GM23338 (cell line): ENCODE measurements at regions not wholly inside any gene's neighbourhood (a gene's known extent, or its start where the extent isn't known, plus 50 kb on each side); places are given as distances from the start of the nearest gene placed in this dataset.

Experiments
- ATAC-seq: fragments of 200-7000 bp; cut with Tn5 transposase; 3 replicates; pipeline ENCODE4 v1.9.1; 2020
- DNase-seq: peaks from one replicate; pipeline ENCODE4 v3.0.0-alpha.2; 2015; ENCODE audit warnings: low spot score
- H2AFZ ChIP-seq: fragments of 200-600 bp; sonication (generic); 2 replicates; pipeline ENCODE4 v1.8.0; 2016; ENCODE audit warnings: antibody characterized with exemption, mild to moderate bottlenecking, moderate library complexity
- H3F3A ChIP-seq: fragments of 200-600 bp; sonication (generic); replicated peaks from 2 replicates; pipeline ENCODE4 v1.8.0; 2017; ENCODE audit warnings: antibody characterized with exemption, mixed run types, low read depth
- H3K27ac ChIP-seq: fragments of 200-600 bp; sonication (generic); 2 replicates; pipeline ENCODE4 v1.6.1; 2016; ENCODE audit warnings: low read depth
- H3K27me3 ChIP-seq: fragments of 200-600 bp; sonication (generic); 2 replicates; pipeline ENCODE4 v1.8.0; 2016; ENCODE audit warnings: mild to moderate bottlenecking, mixed run types, moderate library complexity; ENCODE audit not compliant: insufficient read depth
- H3K36me3 ChIP-seq: fragments of 200-600 bp; sonication (generic); 2 replicates; pipeline ENCODE4 v1.8.0; 2016; ENCODE audit warnings: mild to moderate bottlenecking; ENCODE audit not compliant: insufficient read depth
- H3K4me1 ChIP-seq: fragments of 200-600 bp; sonication (generic); 2 replicates; pipeline ENCODE4 v1.8.0; 2016; ENCODE audit warnings: mild to moderate bottlenecking, moderate library complexity; ENCODE audit not compliant: insufficient read depth
- H3K4me2 ChIP-seq: fragments of 200-600 bp; sonication (generic); 2 replicates; pipeline ENCODE4 v1.7.1; 2017; ENCODE audit warnings: mixed run types
- H3K4me3 ChIP-seq: fragments of 200-600 bp; sonication (generic); 2 replicates; pipeline ENCODE4 v1.6.1; 2016; ENCODE audit warnings: mixed run types
- H3K79me2 ChIP-seq: fragments of 200-600 bp; sonication (generic); replicated peaks from 2 replicates; pipeline ENCODE4 v1.8.0; 2017; ENCODE audit warnings: mild to moderate bottlenecking; ENCODE audit not compliant: insufficient read depth
- H3K9me2 ChIP-seq: fragments of 200-600 bp; sonication (generic); 2 replicates; pipeline ENCODE4 v1.8.0; 2017; ENCODE audit not compliant: insufficient read depth
- H4K20me1 ChIP-seq: fragments of 200-600 bp; sonication (generic); replicated peaks from 2 replicates; pipeline ENCODE4 v1.8.0; 2017; ENCODE audit warnings: mild to moderate bottlenecking; ENCODE audit not compliant: insufficient read depth
- H3K27ac Mint-ChIP-seq: 2 replicates; pipeline ENCODE4 v1.8.0; 2020; ENCODE audit warnings: inconsistent platforms, mild to moderate bottlenecking, moderate library complexity, mixed read lengths
- H3K27me3 Mint-ChIP-seq: 3 replicates; pipeline ENCODE4 v1.8.0; 2022; ENCODE audit warnings: low read depth, mild to moderate bottlenecking, moderate library complexity, mixed read lengths, inconsistent platforms; ENCODE audit not compliant: insufficient read depth, poor library complexity
- H3K36me3 Mint-ChIP-seq: 3 replicates; pipeline ENCODE4 v1.8.0; 2021; ENCODE audit warnings: low read depth, mild to moderate bottlenecking, inconsistent platforms, moderate library complexity, mixed read lengths
- H3K4me1 Mint-ChIP-seq: 3 replicates; pipeline ENCODE4 v1.8.0; 2020; ENCODE audit warnings: mild to moderate bottlenecking, inconsistent platforms, mixed read lengths
- H3K4me3 Mint-ChIP-seq: 3 replicates; pipeline ENCODE4 v1.8.0; 2021; ENCODE audit warnings: moderate library complexity, mild to moderate bottlenecking, inconsistent platforms, mixed read lengths
- H3K9me3 Mint-ChIP-seq: 3 replicates; pipeline ENCODE4 v1.8.0; 2020; ENCODE audit warnings: moderate library complexity, mild to moderate bottlenecking, inconsistent platforms, mixed read lengths
- CTCF ChIP-seq, 2 experiments: fragments of 200-600 bp in 1 of 2; sonication (generic) in 1 of 2; conservative IDR thresholded peaks; 2 replicates each; pipeline versions ENCODE4 v1.5.1 to v1.6.1; 2016 to 2017; ENCODE audit warnings: antibody characterized with exemption in 2 of 2, low read depth in 2 of 2, mild to moderate bottlenecking in 2 of 2, moderate library complexity in 1 of 2
- ETS1 ChIP-seq: IDR thresholded peaks from 2 replicates; pipeline ENCODE4 v1.6.1; 2016; ENCODE audit warnings: antibody characterized with exemption
- EZH2 ChIP-seq: fragments of 200-600 bp; sonication (generic); IDR thresholded peaks from one replicate; pipeline ENCODE4 v1.8.0; 2017; ENCODE audit warnings: antibody characterized with exemption, mild to moderate bottlenecking, low read depth; ENCODE audit not compliant: unreplicated experiment
- ZNF114 ChIP-seq: fragments of 250-450 bp; sonication (Bioruptor Pico); IDR thresholded peaks from 2 replicates; pipeline ENCODE4 v1.5.0; 2020; ENCODE audit warnings: mild to moderate bottlenecking, moderate library complexity
- ZNF331 ChIP-seq: fragments of 250-450 bp; sonication (Bioruptor Pico); IDR thresholded peaks from 2 replicates; pipeline ENCODE4 v1.5.0; 2020; ENCODE audit warnings: low read depth, mild to moderate bottlenecking, moderate library complexity
- ZNF462 ChIP-seq: fragments of 250-450 bp; sonication (Bioruptor Pico); IDR thresholded peaks from 2 replicates; pipeline ENCODE4 v1.5.0; 2020; ENCODE audit warnings: mild to moderate bottlenecking, moderate library complexity

DNA sequence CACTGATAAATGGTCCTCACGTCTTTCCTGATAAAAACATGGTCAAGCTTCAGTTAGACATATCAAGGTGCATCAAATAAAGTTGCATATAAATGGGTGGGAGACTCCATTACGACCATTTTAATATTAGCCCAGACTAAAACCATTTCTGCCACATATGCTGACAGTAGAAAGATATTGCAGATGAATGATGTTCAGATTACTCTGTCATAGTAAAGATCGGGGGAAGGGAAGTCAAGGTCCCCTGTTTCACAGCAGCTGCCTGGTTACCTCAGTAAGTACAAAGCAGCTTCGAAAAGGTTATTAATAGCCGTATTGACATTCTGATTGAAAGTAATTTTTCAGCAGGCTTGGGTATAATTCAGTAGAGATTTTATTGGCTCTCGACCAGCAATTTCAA is 927.7 kb upstream of the CDH2 start (continued):
- TF ChIP-seq ZNF462 (CRISPR knock-in tag) (no peak), ZNF114 (CRISPR knock-in tag) (no peak)

- Histone ChIP-seq H3K4me3 (no peak overlapping the region), H3F3A (no peaks in the 10 kb centered on the region), H3K27ac (no peak overlapping the region), H3K27me3 (no peaks in the 10 kb centered on the region), H3K4me2 (no peak overlapping the region), H3K36me3 (no peaks in the 10 kb centered on the region), H3K4me1 (peaks cover 8% of the 10 kb centered on the region; the same call in 1 of the 2 replicates), H3K79me2 (no peaks in the 10 kb centered on the region), H4K20me1 (no peaks in the 10 kb centered on the region), H2AFZ (no peak overlapping the region), H3K9me2 (no peaks in the 10 kb centered on the region)
- Mint-ChIP-seq H3K27me3 (peaks cover 1% of the 10 kb centered on the region), H3K4me3 (no peak overlapping the region), H3K9me3 (no peaks in the 10 kb centered on the region), H3K27ac (peak overlapping the region; percentile 26; the same call in 1 of the 2 replicates), H3K36me3 (no peaks in the 10 kb centered on the region), H3K4me1 (peaks cover 16% of the 10 kb centered on the region)
- no peak for DNase-seq
- no peak for ATAC-seq
- TF ChIP-seq EZH2 (no peak), ZNF331 (no peak), ETS1 (no peak), ZNF462 (CRISPR knock-in tag) (no peak), CTCF (conservative IDR thresholded peaks at IDR 0.05; ENCODE audit: low read depth in 2 of 2) (no peak)
Observed at GRCh38 chr18:29104227-29104626, 927.3 kb upstream of the CDH2 start.
